Trophoblast cell (in vitro differentiated cells and primary cell): ENCODE measurements at regions not wholly inside any gene's neighbourhood (a gene's known extent, or its start where the extent isn't known, plus 50 kb on each side); places are given as distances from the start of the nearest gene placed in this dataset.
A peak's percentile ranks its signal among the peaks of the same experiment; 100 is the strongest.

Source experiments
- DNase-seq, 2 donors: peaks; one replicate each; pipeline ENCODE4 v3.0.0-alpha.2; 2016
- H2AFZ ChIP-seq: 2 replicates; pipeline ENCODE4 v1.6.1; 2013; ENCODE audit warnings: low read length, moderate library complexity, mild to moderate bottlenecking; ENCODE audit not compliant: insufficient read depth, poor library complexity
- H2AK5ac ChIP-seq: 2 replicates; pipeline ENCODE4 v1.6.1; 2013; ENCODE audit warnings: mild to moderate bottlenecking, low read length
- H2BK120ac ChIP-seq: 2 replicates; pipeline ENCODE4 v1.6.1; 2013; ENCODE audit warnings: low read length, mild to moderate bottlenecking, moderate library complexity; ENCODE audit not compliant: insufficient read depth, poor library complexity
- H2BK12ac ChIP-seq: 2 replicates; pipeline ENCODE4 v1.6.1; 2013; ENCODE audit warnings: mild to moderate bottlenecking, low read length, moderate library complexity
- H2BK5ac ChIP-seq: 2 replicates; pipeline ENCODE4 v1.6.1; 2013; ENCODE audit warnings: low read length, low read depth, moderate library complexity, mild to moderate bottlenecking; ENCODE audit not compliant: poor library complexity
- H3K14ac ChIP-seq: 2 replicates; pipeline ENCODE4 v1.6.1; 2013; ENCODE audit warnings: mild to moderate bottlenecking, low read length
- H3K18ac ChIP-seq: 2 replicates; pipeline ENCODE4 v1.6.1; 2013; ENCODE audit warnings: mild to moderate bottlenecking, low read length
- H3K23ac ChIP-seq: 2 replicates; pipeline ENCODE4 v1.6.1; 2013; ENCODE audit warnings: low read length
- H3K27ac ChIP-seq: 2 replicates; pipeline ENCODE4 v1.5.1; 2013; ENCODE audit warnings: low read depth, mild to moderate bottlenecking, inconsistent platforms, low read length, moderate library complexity
- H3K27me3 ChIP-seq: 2 replicates; pipeline ENCODE4 v1.6.1; 2013; ENCODE audit warnings: inconsistent platforms, mild to moderate bottlenecking, low read length, moderate library complexity; ENCODE audit not compliant: insufficient read depth
- H3K36me3 ChIP-seq, 2 experiments: 1 replicate in 1 of 2; 2 replicates in 1 of 2; pipeline ENCODE4 v1.6.1; 2013; ENCODE audit warnings: low read length in 2 of 2, mild to moderate bottlenecking in 2 of 2, moderate library complexity in 1 of 2; ENCODE audit not compliant: insufficient read depth in 2 of 2, control insufficient read depth in 1 of 2
- H3K4ac ChIP-seq: 2 replicates; pipeline ENCODE4 v1.6.1; 2013; ENCODE audit warnings: low read depth, mild to moderate bottlenecking, low read length, moderate library complexity
- H3K4me1 ChIP-seq, 2 experiments: 1 replicate in 1 of 2; 2 replicates in 1 of 2; pipeline ENCODE4 v1.6.1; 2013; ENCODE audit warnings: low read length in 2 of 2, mild to moderate bottlenecking in 2 of 2, moderate library complexity in 1 of 2; ENCODE audit not compliant: insufficient read depth in 2 of 2, control insufficient read depth in 1 of 2
- H3K4me2 ChIP-seq: 2 replicates; pipeline ENCODE4 v1.6.1; 2013; ENCODE audit warnings: inconsistent platforms, mild to moderate bottlenecking, low read length, moderate library complexity
- H3K4me3 ChIP-seq: 2 replicates; pipeline ENCODE4 v1.5.1; 2013; ENCODE audit warnings: mild to moderate bottlenecking, low read depth, low read length, inconsistent platforms
- H3K79me1 ChIP-seq: one replicate; pipeline ENCODE4 v1.6.1; 2013; ENCODE audit warnings: low read length
- H3K79me2 ChIP-seq: 2 replicates; pipeline ENCODE4 v1.6.1; 2013; ENCODE audit warnings: low read length, mild to moderate bottlenecking; ENCODE audit not compliant: control insufficient read depth, insufficient read depth, poor library complexity
- H3K9ac ChIP-seq: 2 replicates; pipeline ENCODE4 v1.6.1; 2013; ENCODE audit warnings: mild to moderate bottlenecking, low read length
- H3K9me3 ChIP-seq: 2 replicates; pipeline ENCODE4 v1.6.1; 2013; ENCODE audit warnings: low read depth, mild to moderate bottlenecking, control low read depth, inconsistent platforms, low read length; ENCODE audit not compliant: insufficient read depth
- H4K12ac ChIP-seq: 2 replicates; pipeline ENCODE4 v1.6.1; 2013; ENCODE audit warnings: low read depth, mild to moderate bottlenecking, low read length, moderate library complexity
- H4K8ac ChIP-seq: 2 replicates; pipeline ENCODE4 v1.6.1; 2013; ENCODE audit warnings: low read depth, mild to moderate bottlenecking, low read length, moderate library complexity
- H4K91ac ChIP-seq: one replicate; pipeline ENCODE4 v1.6.1; 2013; ENCODE audit warnings: low read depth, mild to moderate bottlenecking, low read length, moderate library complexity
- WGBS: extraction: QIAGEN DNeasy Blood & Tissue Kit; methylation state at CpG from one replicate; pipeline ENCODE4 v1.1.7; 2013; ENCODE audit warnings: missing lambda C conversion rate; ENCODE audit not compliant: insufficient read length, insufficient coverage; ENCODE audit errors: extremely low coverage; 5-methylcytosine and 5-hydroxymethylcytosine counted together

DNA sequence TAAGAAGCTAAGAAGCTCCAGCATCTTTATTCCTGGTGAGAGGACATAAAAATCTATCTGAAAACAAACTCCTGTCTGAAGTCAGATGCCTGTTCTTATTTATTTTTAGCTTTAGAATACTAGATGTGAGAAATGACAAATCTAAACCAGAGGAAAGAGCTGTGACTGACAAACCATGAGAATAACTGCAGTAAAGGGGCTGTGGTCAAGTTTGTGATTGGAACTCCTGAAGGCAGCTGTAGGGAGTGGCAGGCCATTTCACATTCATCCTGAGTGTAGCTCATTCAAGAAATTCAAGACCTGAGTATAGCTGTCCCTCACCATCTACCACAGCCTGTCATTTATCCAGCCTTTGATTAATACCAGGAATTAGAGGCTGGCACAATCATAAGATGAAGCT, 718.8 kb downstream of the BRINP1 start:
- H2BK12ac ChIP-seq: no peak overlapping the region
- H3K4ac ChIP-seq: no peak overlapping the region
- H3K4me1 ChIP-seq: no peaks in the 10 kb centered on the region
- no peaks in the 10 kb centered on the region for H3K27me3 ChIP-seq
- no peak overlapping the region for H3K18ac ChIP-seq
- H3K79me1 ChIP-seq: no peaks in the 10 kb centered on the region
- H4K12ac ChIP-seq: no peak overlapping the region
- H3K14ac ChIP-seq: no peak overlapping the region
- H3K36me3 ChIP-seq: no peaks in the 10 kb centered on the region
- no peak overlapping the region for H2AK5ac ChIP-seq
- H4K91ac ChIP-seq: no peak overlapping the region
- no peak for DNase-seq
- no peak overlapping the region for H3K27ac ChIP-seq
- H2AFZ ChIP-seq: no peak overlapping the region
- no peak overlapping the region for H2BK120ac ChIP-seq
- H4K8ac ChIP-seq: no peak overlapping the region
- no peaks in the 10 kb centered on the region for H3K79me2 ChIP-seq
- H3K9me3 ChIP-seq: peaks cover 3% of the 10 kb centered on the region
- no peak overlapping the region for H3K9ac ChIP-seq
- no peak overlapping the region for H3K4me3 ChIP-seq
- no peak overlapping the region for H3K4me2 ChIP-seq
- H2BK5ac ChIP-seq: no peak overlapping the region
- no peak overlapping the region for H3K23ac ChIP-seq

DNA sequence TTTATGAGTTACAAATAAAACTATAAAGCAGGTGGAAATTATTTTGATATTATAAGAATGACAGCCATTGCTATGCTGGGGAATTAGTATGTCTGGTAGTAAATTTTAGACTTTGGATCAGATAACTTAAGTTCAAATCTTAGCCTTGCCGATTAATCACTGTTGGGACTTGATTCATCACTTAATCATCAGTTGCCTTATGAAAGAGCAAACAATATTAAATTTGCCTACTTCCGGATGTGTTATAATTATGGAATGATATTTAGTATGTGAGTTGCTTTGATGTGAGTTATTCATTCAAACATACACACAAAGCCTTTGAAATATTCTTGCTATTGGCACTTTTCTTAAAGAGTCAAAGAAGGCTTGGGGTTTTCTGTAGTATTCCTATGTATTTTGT, 717.7 kb downstream of the BRINP1 start:
- no peak overlapping the region for H3K23ac ChIP-seq
- peaks cover 3% of the 10 kb centered on the region for H3K9me3 ChIP-seq
- H3K79me2 ChIP-seq: no peaks in the 10 kb centered on the region
- no peak overlapping the region for H3K14ac ChIP-seq
- no peak overlapping the region for H3K18ac ChIP-seq
- no peaks in the 10 kb centered on the region for H3K4me1 ChIP-seq
- no peak overlapping the region for H3K4ac ChIP-seq
- H3K9ac ChIP-seq: no peak overlapping the region
- no peak overlapping the region for H3K4me3 ChIP-seq
- no peak overlapping the region for H4K8ac ChIP-seq
- H2BK120ac ChIP-seq: no peak overlapping the region
- no peak overlapping the region for H3K4me2 ChIP-seq
- H2AFZ ChIP-seq: no peak overlapping the region
- no peaks in the 10 kb centered on the region for H3K27me3 ChIP-seq
- WGBS: no CpG with 5 or more reads among the region's 2 CpGs
- H4K12ac ChIP-seq: no peak overlapping the region
- no peak overlapping the region for H4K91ac ChIP-seq
- H2BK12ac ChIP-seq: no peak overlapping the region
- no peak overlapping the region for H2AK5ac ChIP-seq
- H3K36me3 ChIP-seq: no peaks in the 10 kb centered on the region
- H3K27ac ChIP-seq: no peak overlapping the region
- no peaks in the 10 kb centered on the region for H3K79me1 ChIP-seq
- no peak for DNase-seq
- H2BK5ac ChIP-seq: no peak overlapping the region

DNA sequence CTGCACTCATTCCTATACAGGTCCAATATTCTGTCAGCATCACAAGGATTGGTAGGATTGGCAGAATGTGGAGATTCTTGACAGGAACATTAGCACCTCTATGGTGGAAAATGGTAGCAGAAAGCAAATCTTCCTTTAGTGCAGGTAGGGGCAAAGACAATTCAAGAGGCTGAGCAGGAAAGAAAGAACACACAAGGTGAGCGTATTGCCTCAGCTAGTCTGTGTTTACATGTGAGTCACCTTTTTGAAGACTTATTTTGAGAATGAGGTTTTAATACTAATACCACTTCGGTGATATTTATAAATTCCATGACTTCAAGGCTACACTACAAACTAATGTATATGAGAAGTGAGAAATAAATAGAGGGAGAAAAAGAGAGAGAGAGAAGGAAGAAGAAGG, 717.0 kb downstream of the BRINP1 start:
- no peak overlapping the region for H3K14ac ChIP-seq
- H2AK5ac ChIP-seq: no peak overlapping the region
- no peak overlapping the region for H2BK120ac ChIP-seq
- H3K4me2 ChIP-seq: no peak overlapping the region
- no CpG with 5 or more reads among the region's 2 CpGs for WGBS
- no peak overlapping the region for H4K91ac ChIP-seq
- H3K9me3 ChIP-seq: no peaks in the 10 kb centered on the region
- H3K79me2 ChIP-seq: no peaks in the 10 kb centered on the region
- no peak overlapping the region for H2BK5ac ChIP-seq
- H3K79me1 ChIP-seq: no peaks in the 10 kb centered on the region
- H3K36me3 ChIP-seq: no peaks in the 10 kb centered on the region
- no peak overlapping the region for H2BK12ac ChIP-seq
- no peaks in the 10 kb centered on the region for H3K4me1 ChIP-seq
- H3K23ac ChIP-seq: no peak overlapping the region
- no peak overlapping the region for H4K8ac ChIP-seq
- no peak overlapping the region for H3K4me3 ChIP-seq
- no peak for DNase-seq
- no peak overlapping the region for H3K4ac ChIP-seq
- no peak overlapping the region for H2AFZ ChIP-seq
- no peak overlapping the region for H3K18ac ChIP-seq
- H3K27me3 ChIP-seq: no peaks in the 10 kb centered on the region
- no peak overlapping the region for H4K12ac ChIP-seq
- H3K27ac ChIP-seq: no peak overlapping the region
- no peak overlapping the region for H3K9ac ChIP-seq

DNA sequence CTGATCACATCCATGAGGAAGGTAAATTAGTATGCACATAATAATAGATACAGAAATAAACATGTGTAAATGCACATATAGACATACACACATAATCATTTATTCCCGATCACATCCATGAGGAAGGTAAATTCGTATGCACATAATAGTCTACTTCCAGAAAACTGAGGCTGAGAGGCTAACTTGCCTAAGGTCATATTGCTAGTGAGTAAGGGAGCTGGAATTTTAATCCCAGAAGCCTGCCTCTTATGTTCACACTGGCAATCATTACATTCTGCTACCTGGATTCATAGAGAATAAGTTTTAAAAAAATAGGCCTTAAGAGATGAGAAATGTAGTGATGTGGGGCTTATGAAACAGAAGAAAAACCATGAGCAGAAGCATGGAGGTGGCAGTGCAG, 716.3 kb downstream of the BRINP1 start:
- H3K9me3 ChIP-seq: no peaks in the 10 kb centered on the region
- no peaks in the 10 kb centered on the region for H3K27me3 ChIP-seq
- no peak overlapping the region for H4K91ac ChIP-seq
- DNase-seq: no peak
- no peak overlapping the region for H3K4me3 ChIP-seq
- no peak overlapping the region for H3K23ac ChIP-seq
- H3K4me1 ChIP-seq: no peaks in the 10 kb centered on the region
- no peak overlapping the region for H2BK120ac ChIP-seq
- no peak overlapping the region for H3K27ac ChIP-seq
- no peak overlapping the region for H3K4me2 ChIP-seq
- H3K14ac ChIP-seq: no peak overlapping the region
- H3K79me2 ChIP-seq: no peaks in the 10 kb centered on the region
- no peak overlapping the region for H4K8ac ChIP-seq
- H2AK5ac ChIP-seq: no peak overlapping the region
- WGBS: no CpG with 5 or more reads among the region's 2 CpGs
- no peak overlapping the region for H2BK5ac ChIP-seq
- H3K4ac ChIP-seq: no peak overlapping the region
- H3K9ac ChIP-seq: no peak overlapping the region
- no peak overlapping the region for H2AFZ ChIP-seq
- no peak overlapping the region for H2BK12ac ChIP-seq
- H3K36me3 ChIP-seq: no peaks in the 10 kb centered on the region
- H4K12ac ChIP-seq: no peak overlapping the region
- H3K18ac ChIP-seq: no peak overlapping the region
- no peaks in the 10 kb centered on the region for H3K79me1 ChIP-seq

DNA sequence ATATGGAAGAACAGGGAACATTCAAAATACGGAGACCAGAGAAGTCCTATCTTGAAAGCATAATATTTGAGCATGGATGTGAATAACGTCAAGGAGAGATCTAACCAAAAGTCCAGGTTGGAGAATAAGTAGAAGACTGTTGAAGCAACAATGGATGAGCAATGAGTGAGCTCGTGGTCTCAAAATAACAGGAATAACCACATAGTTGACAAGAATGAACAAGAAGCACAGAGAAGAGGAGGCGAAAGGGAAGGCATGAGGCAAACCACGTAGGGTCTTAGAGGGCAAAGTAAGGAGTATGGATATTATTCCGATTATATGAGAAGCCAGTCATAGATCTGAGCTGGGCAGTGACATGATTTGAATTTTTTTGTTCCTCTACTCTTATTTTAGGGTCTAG, 710.2 kb downstream of the BRINP1 start:
- Histone ChIP-seq H2BK5ac (no peak overlapping the region), H3K4me1 (no peaks in the 10 kb centered on the region), H3K18ac (no peak overlapping the region), H3K14ac (no peak overlapping the region), H2BK12ac (no peak overlapping the region), H2AK5ac (no peak overlapping the region), H3K23ac (no peak overlapping the region), H4K8ac (no peak overlapping the region), H4K91ac (no peak overlapping the region), H3K36me3 (no peaks in the 10 kb centered on the region), H3K79me2 (no peaks in the 10 kb centered on the region), H3K27ac (no peak overlapping the region), H3K4me3 (no peak overlapping the region), H2AFZ (no peak overlapping the region), H4K12ac (no peak overlapping the region), H3K9ac (no peak overlapping the region), H2BK120ac (no peak overlapping the region), H3K79me1 (no peaks in the 10 kb centered on the region), H3K9me3 (no peaks in the 10 kb centered on the region), H3K4me2 (no peak overlapping the region), H3K4ac (no peak overlapping the region), H3K27me3 (no peaks in the 10 kb centered on the region)
- no CpG with 5 or more reads among the region's 6 CpGs for WGBS
- peak in 1 of 2 donors; percentile 21 for DNase-seq
